ENCODE measurements at regions not wholly inside any gene's neighbourhood (a gene's known extent, or its start where the extent isn't known, plus 50 kb on each side); places are given as distances from the start of the nearest gene placed in this dataset.

GRCh38 chr1:193662030-193662429 lies 475.6 kb upstream of the B3GALT2 start:
- no peak overlapping the region for H3K4me3 ChIP-seq (ENCODE audit: low read depth, low read length)
- DNase-seq (ENCODE audit: low read depth) = no peak
- no peak for TF ChIP-seq CTCF (IDR thresholded peaks at IDR 0.05; ENCODE audit: insufficient read depth, low read depth, low read length, missing control alignments)

GRCh38 chr1:193661385-193661784 lies 475.0 kb upstream of the B3GALT2 start:
- no peak for TF ChIP-seq CTCF (IDR thresholded peaks at IDR 0.05; ENCODE audit: insufficient read depth, low read depth, low read length, missing control alignments)
- H3K4me3 ChIP-seq (ENCODE audit: low read depth, low read length) = no peak overlapping the region
- DNase-seq (ENCODE audit: low read depth) = no peak

- DNase-seq (ENCODE audit: low read depth) = no peak
- TF ChIP-seq CTCF (IDR thresholded peaks at IDR 0.05; ENCODE audit: insufficient read depth, low read depth, low read length, missing control alignments) = no peak
- no peak overlapping the region for H3K4me3 ChIP-seq (ENCODE audit: low read depth, low read length)
These were observed 474.0 kb upstream of the B3GALT2 start for GRCh38 chr1:193660428-193660827.

GRCh38 chr1:193658691-193659090 lies 472.3 kb upstream of the B3GALT2 start:
- no peak for DNase-seq (ENCODE audit: low read depth)
- no peak for TF ChIP-seq CTCF (IDR thresholded peaks at IDR 0.05; ENCODE audit: insufficient read depth, low read depth, low read length, missing control alignments)
- H3K4me3 ChIP-seq (ENCODE audit: low read depth, low read length) = no peak overlapping the region

- no peak overlapping the region for H3K4me3 ChIP-seq (ENCODE audit: low read depth, low read length)
- no peak for TF ChIP-seq CTCF (IDR thresholded peaks at IDR 0.05; ENCODE audit: insufficient read depth, low read depth, low read length, missing control alignments)
- no peak for DNase-seq (ENCODE audit: low read depth)
These were observed 471.7 kb upstream of the B3GALT2 start for GRCh38 chr1:193658081-193658480.

- DNase-seq (ENCODE audit: low read depth) = no peak
- no peak overlapping the region for H3K4me3 ChIP-seq (ENCODE audit: low read depth, low read length)
- no peak for TF ChIP-seq CTCF (IDR thresholded peaks at IDR 0.05; ENCODE audit: insufficient read depth, low read depth, low read length, missing control alignments)
These were observed 471.1 kb upstream of the B3GALT2 start for GRCh38 chr1:193657552-193657951.

- no peak overlapping the region for H3K4me3 ChIP-seq (ENCODE audit: low read depth, low read length)
- no peak for TF ChIP-seq CTCF (IDR thresholded peaks at IDR 0.05; ENCODE audit: insufficient read depth, low read depth, low read length, missing control alignments)
- DNase-seq (ENCODE audit: low read depth) = no peak
These were observed 470.4 kb upstream of the B3GALT2 start for GRCh38 chr1:193656841-193657240.
